ENCODE measurements at regions not wholly inside any gene's neighbourhood (a gene's known extent, or its start where the extent isn't known, plus 50 kb on each side); places are given as distances from the start of the nearest gene placed in this dataset.

DNA sequence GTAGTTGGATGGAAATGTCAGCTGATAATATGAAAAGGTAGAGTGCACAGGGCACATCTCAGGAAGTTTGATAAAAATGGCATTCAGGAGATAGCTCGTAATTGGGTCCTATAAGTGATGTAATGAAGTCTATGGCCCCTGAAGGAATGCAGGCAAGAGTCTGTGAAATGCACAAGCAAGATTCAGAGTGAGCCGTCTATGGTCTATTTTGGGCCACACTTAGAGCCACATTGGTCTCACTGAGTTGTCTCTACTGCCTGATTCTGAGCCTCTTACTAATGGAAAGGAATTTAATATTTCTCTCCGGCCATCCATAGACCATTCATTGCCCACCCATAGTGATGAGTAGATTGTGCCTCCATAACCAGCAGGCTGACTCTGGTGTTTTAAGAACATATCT lies 111.3 kb upstream of the KCNN2 start:
- TF ChIP-seq, protein P1, sequence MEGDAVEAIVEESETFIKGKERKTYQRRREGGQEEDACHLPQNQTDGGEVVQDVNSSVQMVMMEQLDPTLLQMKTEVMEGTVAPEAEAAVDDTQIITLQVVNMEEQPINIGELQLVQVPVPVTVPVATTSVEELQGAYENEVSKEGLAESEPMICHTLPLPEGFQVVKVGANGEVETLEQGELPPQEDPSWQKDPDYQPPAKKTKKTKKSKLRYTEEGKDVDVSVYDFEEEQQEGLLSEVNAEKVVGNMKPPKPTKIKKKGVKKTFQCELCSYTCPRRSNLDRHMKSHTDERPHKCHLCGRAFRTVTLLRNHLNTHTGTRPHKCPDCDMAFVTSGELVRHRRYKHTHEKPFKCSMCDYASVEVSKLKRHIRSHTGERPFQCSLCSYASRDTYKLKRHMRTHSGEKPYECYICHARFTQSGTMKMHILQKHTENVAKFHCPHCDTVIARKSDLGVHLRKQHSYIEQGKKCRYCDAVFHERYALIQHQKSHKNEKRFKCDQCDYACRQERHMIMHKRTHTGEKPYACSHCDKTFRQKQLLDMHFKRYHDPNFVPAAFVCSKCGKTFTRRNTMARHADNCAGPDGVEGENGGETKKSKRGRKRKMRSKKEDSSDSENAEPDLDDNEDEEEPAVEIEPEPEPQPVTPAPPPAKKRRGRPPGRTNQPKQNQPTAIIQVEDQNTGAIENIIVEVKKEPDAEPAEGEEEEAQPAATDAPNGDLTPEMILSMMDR (IDR thresholded peaks at IDR 0.05 in 4 of 5, conservative IDR thresholded peaks at IDR 0.05 in 1 of 5) = no peak
- no peak for TF ChIP-seq POLR2A (IDR thresholded peaks at IDR 0.05)
